ENCODE measurements at regions not wholly inside any gene's neighbourhood (a gene's known extent, or its start where the extent isn't known, plus 50 kb on each side); places are given as distances from the start of the nearest gene placed in this dataset.

DNA sequence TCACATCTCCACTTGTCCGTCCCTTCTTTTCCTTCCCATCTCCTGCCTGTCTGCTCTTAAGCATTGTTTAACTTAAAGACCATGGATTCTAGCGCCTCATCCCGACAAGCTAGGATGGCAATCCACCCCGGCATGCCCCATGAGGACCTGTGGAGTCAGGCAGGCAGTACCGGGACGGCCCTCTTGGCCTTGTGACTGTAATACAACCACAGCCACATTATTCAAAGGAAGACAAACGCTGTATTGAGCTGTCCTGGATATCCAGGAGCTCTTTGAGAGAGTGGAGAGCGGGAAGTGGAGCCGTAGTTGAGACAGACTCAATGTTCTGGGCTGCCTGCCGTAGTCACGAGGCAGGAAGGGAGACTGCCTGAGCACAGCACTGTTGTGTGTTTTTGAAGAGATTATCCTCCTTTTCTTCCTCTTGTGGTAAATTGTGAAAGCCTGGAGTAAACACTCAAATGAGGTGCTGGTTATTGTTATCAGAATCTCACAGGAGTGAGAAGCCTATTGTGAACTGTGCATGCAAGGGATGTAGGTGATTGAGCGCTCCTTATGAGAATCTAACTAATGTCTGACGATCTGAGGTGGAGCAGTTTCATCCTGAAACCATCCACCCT, 929.8 kb upstream of the CNTNAP5 start:
- no peak for DNase-seq

DNA sequence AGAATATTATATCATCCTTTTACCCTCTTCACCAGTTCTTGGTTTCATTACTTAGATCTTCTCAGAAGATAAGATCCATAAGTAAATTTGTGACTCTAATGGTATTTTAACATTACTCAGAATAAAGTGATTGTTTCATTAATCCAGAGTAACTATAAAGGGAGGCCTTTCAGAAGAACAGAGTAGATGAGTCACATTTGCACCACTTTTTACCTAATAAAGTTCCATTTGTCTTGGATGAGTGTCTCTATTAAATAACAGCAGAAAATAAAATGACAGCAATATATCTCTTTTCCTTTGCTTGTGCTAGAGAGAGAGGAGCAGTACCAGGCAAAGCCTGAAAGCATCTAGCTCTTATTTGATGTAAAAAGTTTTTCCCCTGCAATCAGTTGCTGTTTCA, 926.5 kb upstream of the CNTNAP5 start:
- no peak for DNase-seq

DNA sequence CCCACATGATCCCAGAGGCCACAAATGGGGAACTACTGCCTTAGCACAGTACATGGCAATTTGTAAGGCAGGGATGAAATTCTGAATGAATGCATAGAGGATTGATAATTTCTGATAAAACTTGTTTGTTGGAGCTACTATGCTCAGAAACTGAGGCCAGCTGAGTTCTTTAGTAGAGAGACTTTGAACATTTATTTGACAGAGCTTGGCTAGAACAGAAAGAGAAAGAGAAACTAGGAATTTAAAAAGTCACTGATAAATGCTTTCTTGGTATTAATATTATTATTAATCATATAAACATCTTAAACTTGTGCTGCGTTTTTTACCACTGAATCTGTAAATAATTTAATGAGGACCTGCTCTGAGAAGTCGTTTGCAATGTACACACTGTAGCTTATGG, 923.7 kb upstream of the CNTNAP5 start:
- no peak for DNase-seq

DNA sequence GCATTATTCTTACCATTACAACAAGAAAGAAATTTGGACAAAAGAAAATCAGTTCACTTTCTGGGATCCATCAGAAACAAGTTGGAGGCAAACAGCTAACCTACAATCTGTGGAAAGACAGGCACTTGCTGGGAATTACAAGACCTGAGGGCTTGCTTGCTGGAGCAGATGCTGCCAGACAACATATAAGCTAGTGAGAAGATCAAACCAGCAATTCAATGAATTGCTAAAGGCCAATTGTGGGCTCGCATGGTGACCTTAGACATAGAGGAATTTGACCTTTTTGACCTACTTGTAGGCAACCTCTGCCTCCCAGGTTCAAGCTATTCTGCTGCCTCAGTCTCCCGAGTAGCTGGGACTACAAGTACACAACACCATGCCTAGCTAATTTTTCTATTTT, 921.2 kb upstream of the CNTNAP5 start:
- no peak for DNase-seq

GRCh38 chr2:123116595-123116994, 908.5 kb upstream of the CNTNAP5 start:
- DNase-seq = no peak

DNA sequence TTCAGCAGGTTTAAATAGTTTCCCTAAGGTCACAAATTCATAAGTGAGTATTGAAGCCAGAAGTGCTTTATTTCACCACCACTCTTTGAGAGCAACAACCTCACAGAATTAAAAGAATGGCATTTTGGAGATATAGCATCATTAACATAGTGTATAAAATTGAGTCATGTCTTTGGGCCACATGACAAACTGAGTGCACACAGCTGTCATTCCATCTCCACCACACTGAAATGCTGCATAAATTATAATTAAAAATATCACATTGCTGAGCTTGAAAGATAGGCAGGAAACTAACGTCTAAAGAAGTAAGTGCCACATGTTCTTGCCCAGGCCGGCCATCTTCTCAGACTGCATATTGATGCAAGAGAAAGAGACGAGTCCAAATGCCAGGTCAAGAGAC, 897.9 kb upstream of the CNTNAP5 start:
- DNase-seq = no peak

DNA sequence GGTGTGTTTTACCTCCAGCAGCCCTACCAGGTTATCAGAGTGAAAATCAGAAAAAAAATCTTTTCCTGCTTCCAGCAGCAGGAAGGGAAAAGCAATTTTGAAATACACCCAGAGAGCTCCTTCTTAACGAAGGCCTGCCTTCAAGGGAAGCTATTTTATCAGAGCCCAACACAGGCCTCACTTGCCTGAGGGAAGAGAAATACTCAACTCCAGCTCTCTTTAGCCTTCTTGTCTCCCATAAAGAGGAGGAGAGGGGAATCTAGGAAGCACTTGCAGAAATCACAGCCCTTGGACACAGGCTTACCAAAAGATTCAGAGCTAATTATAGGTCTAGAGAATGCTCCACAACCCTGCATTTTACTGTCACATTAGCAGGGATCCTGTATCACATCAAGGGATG, 896.1 kb upstream of the CNTNAP5 start:
- no peak for DNase-seq

GRCh38 chr2:123136419-123136818, 888.7 kb upstream of the CNTNAP5 start:
- no peak for DNase-seq

DNA sequence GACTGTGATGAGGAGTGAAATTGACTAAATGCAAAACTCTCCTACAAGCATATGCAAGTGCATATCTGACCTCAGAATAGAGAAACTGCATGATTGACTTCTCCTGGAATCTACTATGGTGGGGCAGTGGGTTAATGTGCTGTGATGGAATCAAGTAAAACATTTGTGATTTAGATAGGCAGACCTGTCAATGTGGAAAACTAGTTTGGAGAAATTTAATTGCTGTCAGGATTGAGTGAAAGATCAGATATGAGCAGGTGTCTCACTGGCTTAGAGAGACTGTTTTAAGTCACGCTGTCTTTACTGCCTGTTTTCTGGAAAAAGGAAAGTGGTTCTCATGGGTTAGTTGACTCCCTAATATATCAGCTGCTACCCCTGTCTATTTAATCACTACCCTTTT, 881.0 kb upstream of the CNTNAP5 start:
- DNase-seq = no peak

DNA sequence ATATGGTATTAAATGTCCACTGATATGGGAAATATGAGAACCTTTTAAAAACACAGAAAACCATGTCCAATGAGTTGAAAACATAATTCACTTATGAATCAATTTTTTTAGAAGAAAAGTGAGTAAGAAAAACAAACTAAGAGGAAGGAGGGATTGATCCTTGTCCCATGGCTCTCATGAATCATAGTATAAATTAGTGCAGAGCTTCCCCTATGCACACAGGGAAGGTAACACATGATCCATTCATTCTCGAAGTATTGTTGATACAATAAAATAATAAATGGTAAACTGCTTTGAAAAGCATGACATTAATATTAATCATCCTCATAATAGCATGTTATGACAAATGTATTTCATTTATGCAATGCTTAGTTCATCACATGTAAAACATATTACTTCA, 872.0 kb upstream of the CNTNAP5 start:
- no peak for DNase-seq

GRCh38 chr2:123154195-123154594, 870.9 kb upstream of the CNTNAP5 start:
- no peak for DNase-seq

GRCh38 chr2:123157016-123157415, 868.1 kb upstream of the CNTNAP5 start:
- no peak for DNase-seq

GRCh38 chr2:123162400-123163016, 862.6 kb upstream of the CNTNAP5 start:
- DNase-seq = no peak

- DNase-seq = no peak
These were observed 861.7 kb upstream of the CNTNAP5 start for GRCh38 chr2:123163398-123163797.

DNA sequence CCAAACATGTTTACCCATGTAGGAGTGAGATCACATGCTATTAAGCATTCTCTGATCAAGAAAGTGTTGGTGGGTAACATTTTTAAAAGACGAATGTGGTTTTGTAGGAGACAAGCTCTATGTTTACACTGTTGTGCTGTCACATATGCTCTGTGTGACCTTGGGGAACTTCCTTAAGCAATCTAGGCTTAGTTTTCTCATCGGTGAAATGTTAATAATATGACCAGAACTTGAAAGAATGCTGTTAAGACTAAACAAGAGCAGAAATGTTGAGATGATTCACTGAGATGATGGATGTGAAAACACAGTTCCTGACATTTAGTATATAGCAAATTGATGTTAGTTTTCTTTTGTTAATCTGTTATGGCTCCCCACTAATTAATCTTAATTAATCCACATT, 860.9 kb upstream of the CNTNAP5 start:
- DNase-seq = no peak

DNA sequence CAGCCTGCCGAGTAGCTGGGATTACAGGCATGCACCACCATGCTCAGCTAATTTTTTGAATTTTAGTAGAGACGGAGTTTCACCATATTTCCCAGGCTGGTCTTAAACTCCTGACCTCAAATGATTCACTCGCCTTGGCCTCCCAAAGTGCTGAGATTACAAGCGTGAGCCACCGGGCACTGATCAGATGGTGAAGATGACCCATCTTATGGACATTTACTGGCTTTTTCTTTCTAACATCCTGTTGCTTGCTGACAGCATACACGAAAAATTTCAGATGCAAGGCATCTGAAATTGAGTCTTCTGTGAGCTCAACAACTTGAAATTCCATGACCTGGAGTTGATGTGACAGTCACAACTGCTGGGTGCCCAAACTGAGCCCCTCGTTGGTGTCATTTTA, 859.5 kb upstream of the CNTNAP5 start:
- DNase-seq = no peak

GRCh38 chr2:123179526-123179925, 845.6 kb upstream of the CNTNAP5 start:
- no peak for DNase-seq

DNA sequence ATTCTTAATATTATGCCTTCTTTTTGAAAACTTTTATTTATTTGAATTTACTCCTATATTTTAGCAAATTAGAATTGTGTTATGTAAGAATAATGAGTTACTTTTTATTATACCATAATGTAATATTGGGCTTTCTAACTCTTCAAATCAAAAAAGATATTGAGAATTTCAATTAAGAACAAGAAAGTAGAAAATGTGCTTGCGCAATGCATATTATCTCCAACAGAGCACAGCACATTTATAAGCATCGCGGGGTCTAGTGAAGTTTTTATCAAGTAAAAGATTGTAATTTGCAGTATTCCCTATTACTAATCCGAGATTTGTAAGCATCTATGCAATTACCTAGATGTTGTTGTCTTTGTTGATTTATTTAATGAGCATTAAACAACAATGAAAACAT, 829.1 kb upstream of the CNTNAP5 start:
- DNase-seq = no peak

GRCh38 chr2:123200035-123200434, 825.1 kb upstream of the CNTNAP5 start:
- DNase-seq = no peak

DNA sequence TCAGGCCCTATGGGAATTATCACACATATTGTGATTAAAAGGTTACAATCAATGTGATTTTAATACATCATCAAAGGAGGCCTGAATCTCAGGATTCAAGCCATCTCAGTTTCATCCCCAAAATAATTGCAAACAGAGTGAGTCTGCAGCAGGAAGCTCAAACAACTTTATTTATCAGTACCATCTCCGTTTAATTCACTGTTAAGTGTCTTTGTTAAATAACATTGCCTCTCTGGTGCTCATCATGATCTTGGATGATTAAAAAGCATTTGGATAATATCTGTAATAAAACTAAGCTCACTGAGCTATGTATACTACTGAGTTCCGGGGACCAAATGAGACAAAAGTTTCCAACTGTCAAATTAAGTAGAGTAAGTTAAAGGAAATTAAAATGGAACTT, 817.8 kb upstream of the CNTNAP5 start:
- no peak for DNase-seq

DNA sequence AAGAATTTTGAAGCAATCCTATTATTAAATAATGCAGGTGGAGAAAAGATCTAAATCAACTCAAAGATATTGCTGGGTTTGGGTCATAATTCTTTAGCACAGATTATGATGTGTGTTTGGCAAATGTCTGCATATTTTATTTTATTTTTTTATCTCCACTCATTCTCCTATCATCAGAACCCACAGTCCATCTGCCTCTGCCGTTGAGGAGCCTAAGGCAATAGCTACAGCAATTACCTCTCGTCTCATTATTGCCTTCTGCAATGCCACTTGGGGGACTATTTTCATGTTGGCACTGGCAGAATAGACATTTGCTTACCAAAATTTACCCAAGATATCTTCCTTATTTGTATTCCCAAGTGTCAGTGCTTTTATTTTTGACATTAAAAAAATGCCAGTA, 815.9 kb upstream of the CNTNAP5 start:
- no peak for DNase-seq

DNA sequence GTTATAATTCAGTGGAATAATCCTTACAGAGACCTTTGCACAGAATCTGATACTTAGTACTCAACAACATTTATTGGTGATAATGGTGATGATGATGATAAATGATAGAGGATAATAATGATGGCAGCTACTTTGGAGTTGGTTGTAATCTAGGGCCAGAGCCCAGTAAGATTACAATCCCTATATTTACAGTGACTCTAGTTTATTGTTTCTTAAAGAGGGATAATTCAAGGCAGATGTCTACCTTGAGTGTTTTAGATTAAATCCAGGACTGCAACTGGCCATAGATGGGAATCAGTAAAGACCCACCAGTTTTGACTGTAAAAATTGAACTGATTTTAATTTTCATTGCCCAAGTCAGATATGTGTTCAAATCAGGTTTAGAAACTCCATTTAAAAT, 813.9 kb upstream of the CNTNAP5 start:
- no peak for DNase-seq

- no peak for DNase-seq
These were observed 779.9 kb upstream of the CNTNAP5 start for GRCh38 chr2:123245156-123245555.

- DNase-seq = no peak
These were observed 766.1 kb upstream of the CNTNAP5 start for GRCh38 chr2:123258877-123259539.

Data from right lung (tissue), 2 donors.